Keratinocyte (primary cell): ENCODE measurements at regions not wholly inside any gene's neighbourhood (a gene's known extent, or its start where the extent isn't known, plus 50 kb on each side); places are given as distances from the start of the nearest gene placed in this dataset.

ENCODE experiments used
- EZH2 ChIP-seq: IDR thresholded peaks from one replicate; pipeline ENCODE4 v1.6.1; 2012; ENCODE audit warnings: inconsistent platforms, mild to moderate bottlenecking, low read length, moderate library complexity
- TF ChIP-seq, protein P1 (sequence below), 3 experiments: IDR thresholded peaks in 1 of 3; conservative IDR thresholded peaks in 1 of 3; optimal IDR thresholded peaks in 1 of 3; 2 replicates in 2 of 3; 3 replicates in 1 of 3; pipeline versions ENCODE3 to v1.5.1; 2011; ENCODE audit warnings: low read length in 3 of 3, mild to moderate bottlenecking in 3 of 3, moderate library complexity in 2 of 3, control low read depth in 1 of 3, inconsistent platforms in 1 of 3; ENCODE audit not compliant: insufficient read depth in 2 of 3; ENCODE audit errors: extremely low read depth in 1 of 3

DNA sequence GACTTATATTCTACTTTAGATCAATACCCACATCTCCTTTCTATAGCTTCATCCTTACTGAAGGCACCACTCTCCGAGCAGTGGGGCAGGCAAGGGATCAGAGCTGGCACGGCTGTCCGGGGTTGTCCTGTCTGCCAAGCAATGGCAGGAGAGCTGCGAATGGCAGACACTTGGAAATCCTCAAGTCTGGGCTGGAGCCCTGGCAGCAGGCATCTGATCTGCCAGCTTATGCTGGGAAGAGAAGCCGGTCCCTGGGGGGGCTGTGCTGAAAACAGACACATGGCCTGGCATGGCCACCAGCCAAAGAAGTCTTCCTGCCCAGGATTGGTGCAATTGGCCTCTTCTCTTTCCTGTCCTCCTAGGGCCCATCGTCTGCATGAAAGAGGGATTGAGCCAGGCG is 280.2 kb upstream of the PWP1 start:
- TF ChIP-seq, protein P1, sequence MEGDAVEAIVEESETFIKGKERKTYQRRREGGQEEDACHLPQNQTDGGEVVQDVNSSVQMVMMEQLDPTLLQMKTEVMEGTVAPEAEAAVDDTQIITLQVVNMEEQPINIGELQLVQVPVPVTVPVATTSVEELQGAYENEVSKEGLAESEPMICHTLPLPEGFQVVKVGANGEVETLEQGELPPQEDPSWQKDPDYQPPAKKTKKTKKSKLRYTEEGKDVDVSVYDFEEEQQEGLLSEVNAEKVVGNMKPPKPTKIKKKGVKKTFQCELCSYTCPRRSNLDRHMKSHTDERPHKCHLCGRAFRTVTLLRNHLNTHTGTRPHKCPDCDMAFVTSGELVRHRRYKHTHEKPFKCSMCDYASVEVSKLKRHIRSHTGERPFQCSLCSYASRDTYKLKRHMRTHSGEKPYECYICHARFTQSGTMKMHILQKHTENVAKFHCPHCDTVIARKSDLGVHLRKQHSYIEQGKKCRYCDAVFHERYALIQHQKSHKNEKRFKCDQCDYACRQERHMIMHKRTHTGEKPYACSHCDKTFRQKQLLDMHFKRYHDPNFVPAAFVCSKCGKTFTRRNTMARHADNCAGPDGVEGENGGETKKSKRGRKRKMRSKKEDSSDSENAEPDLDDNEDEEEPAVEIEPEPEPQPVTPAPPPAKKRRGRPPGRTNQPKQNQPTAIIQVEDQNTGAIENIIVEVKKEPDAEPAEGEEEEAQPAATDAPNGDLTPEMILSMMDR (optimal IDR thresholded peaks at IDR 0.05 in 1 of 3, IDR thresholded peaks at IDR 0.05 in 1 of 3, conservative IDR thresholded peaks at IDR 0.05 in 1 of 3; ENCODE audit: extremely low read depth in 1 of 3, insufficient read depth in 2 of 3, low read length in 3 of 3), result no peak
- TF ChIP-seq EZH2, result no peak
